ENCODE measurements at regions not wholly inside any gene's neighbourhood (a gene's known extent, or its start where the extent isn't known, plus 50 kb on each side); places are given as distances from the start of the nearest gene placed in this dataset.

GRCh38 chr7:17654940-17655339 lies 285.4 kb downstream of the SNX13 start:
- TF ChIP-seq ZNF274 (IDR thresholded peaks at IDR 0.05; ENCODE audit: low read depth, low read length): no peak
- H3K4me3 ChIP-seq (ENCODE audit: low read length): no peak overlapping the region

GRCh38 chr7:17659126-17659525 lies 281.2 kb downstream of the SNX13 start:
- TF ChIP-seq ZNF274 (IDR thresholded peaks at IDR 0.05; ENCODE audit: low read depth, low read length): no peak
- no peak overlapping the region for H3K4me3 ChIP-seq (ENCODE audit: low read length)

GRCh38 chr7:17660116-17660515 lies 280.2 kb downstream of the SNX13 start:
- no peak for TF ChIP-seq ZNF274 (IDR thresholded peaks at IDR 0.05; ENCODE audit: low read depth, low read length)
- H3K4me3 ChIP-seq (ENCODE audit: low read length): no peak overlapping the region

DNA sequence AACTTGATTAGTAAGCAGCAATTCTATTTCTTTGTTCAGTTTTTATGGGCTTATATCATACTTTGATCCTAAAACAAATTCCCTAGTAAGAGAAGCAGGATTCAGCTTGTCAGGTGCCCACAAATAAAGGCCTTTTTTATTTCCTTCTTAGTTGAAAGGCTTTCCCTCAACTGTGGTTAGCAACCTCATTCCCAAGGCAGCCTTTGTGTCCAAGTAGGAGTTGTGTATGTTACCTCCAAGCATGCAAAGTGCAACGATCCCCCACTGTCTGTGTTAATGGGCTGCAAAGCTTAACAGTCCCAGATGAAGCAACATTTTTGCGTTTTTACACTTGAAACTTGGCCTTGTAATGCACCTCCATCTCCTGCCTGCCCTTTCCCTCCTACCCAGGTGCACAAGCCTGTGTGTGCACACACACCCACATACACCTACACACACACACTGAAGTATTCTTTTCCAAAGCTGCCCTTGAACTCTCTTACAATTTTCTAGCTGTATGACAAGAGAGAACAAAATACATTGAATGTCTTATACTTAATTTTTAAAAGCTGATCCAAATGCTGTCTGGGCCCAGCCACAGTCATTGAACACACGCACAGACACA lies 278.2 kb downstream of the SNX13 start:
- H3K4me3 ChIP-seq (ENCODE audit: low read length): no peak overlapping the region
- TF ChIP-seq ZNF274 (IDR thresholded peaks at IDR 0.05; ENCODE audit: low read depth, low read length): no peak

- H3K4me3 ChIP-seq (ENCODE audit: low read length): no peak overlapping the region
- TF ChIP-seq ZNF274 (IDR thresholded peaks at IDR 0.05; ENCODE audit: low read depth, low read length): no peak
Observed at GRCh38 chr7:17663061-17663675, 277.1 kb downstream of the SNX13 start.

GRCh38 chr7:17665029-17665428 lies 275.3 kb downstream of the SNX13 start:
- TF ChIP-seq ZNF274 (IDR thresholded peaks at IDR 0.05; ENCODE audit: low read depth, low read length): no peak
- no peak overlapping the region for H3K4me3 ChIP-seq (ENCODE audit: low read length)

- no peak for TF ChIP-seq ZNF274 (IDR thresholded peaks at IDR 0.05; ENCODE audit: low read depth, low read length)
- H3K4me3 ChIP-seq (ENCODE audit: low read length): no peak overlapping the region
Observed at GRCh38 chr7:17668122-17668521, 272.2 kb downstream of the SNX13 start.

GRCh38 chr7:17669204-17669603 lies 271.1 kb downstream of the SNX13 start:
- TF ChIP-seq ZNF274 (IDR thresholded peaks at IDR 0.05; ENCODE audit: low read depth, low read length): no peak
- no peak overlapping the region for H3K4me3 ChIP-seq (ENCODE audit: low read length)

DNA sequence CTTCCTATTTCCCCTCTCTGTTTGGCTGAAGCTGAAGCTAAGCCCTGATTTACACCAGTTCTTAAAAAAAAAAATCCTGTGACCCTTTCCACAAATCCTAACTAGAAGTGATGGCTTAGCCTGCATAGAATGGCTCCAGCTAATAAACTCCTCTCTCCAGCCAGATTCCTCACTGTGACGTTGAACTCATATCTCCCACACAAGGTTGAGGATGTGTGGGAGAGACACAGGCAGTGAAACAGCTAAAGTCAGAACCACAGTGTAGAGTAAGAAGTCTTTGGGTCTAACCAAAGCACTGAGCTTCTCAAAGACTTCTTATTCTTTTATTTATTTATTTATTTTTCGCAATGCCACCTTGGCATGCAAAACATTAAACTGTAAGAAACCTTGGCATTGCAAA lies 268.3 kb downstream of the SNX13 start:
- no peak overlapping the region for H3K4me3 ChIP-seq (ENCODE audit: low read length)
- no peak for TF ChIP-seq ZNF274 (IDR thresholded peaks at IDR 0.05; ENCODE audit: low read depth, low read length)

- TF ChIP-seq ZNF274 (IDR thresholded peaks at IDR 0.05; ENCODE audit: low read depth, low read length): no peak
- H3K4me3 ChIP-seq (ENCODE audit: low read length): no peak overlapping the region
Observed at GRCh38 chr7:17672783-17673182, 267.5 kb downstream of the SNX13 start.

DNA sequence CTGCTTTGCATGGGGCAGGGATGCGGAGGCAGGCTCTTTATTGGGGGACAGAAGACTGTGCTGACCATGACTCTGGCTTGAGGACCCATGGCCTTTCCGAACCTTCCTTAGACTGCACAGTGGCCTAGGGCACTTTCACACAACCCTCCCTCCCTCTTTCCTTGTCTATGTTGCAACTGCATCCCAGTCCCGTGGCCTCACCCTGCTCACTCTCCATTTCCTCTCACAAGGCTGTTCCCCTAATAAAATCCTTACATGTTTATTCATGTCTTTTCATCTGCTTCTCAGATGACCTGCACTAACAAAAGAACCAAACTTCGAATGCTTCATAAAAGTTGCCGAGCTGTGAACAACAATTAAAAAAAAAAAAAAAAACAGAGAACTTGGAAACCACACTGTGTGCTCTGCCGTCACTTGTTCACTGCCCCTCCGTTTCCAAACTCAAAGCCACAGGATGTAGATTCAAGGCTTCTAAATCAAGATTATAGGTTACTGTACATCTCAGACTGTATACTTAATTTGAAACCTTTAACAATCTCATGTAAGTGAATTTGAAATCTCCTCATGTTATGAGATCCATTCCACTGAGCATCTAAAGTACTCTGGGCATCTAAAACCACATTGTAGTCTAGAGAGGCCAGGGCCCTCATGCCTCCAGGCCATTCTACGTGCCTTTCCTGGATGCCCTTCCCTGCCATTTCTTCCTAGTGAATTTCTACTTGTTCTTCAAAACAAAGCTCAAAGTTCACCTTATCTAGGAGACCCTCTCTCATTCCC lies 265.9 kb downstream of the SNX13 start:
- no peak overlapping the region for H3K4me3 ChIP-seq (ENCODE audit: low read length)
- TF ChIP-seq ZNF274 (IDR thresholded peaks at IDR 0.05; ENCODE audit: low read depth, low read length): no peak

DNA sequence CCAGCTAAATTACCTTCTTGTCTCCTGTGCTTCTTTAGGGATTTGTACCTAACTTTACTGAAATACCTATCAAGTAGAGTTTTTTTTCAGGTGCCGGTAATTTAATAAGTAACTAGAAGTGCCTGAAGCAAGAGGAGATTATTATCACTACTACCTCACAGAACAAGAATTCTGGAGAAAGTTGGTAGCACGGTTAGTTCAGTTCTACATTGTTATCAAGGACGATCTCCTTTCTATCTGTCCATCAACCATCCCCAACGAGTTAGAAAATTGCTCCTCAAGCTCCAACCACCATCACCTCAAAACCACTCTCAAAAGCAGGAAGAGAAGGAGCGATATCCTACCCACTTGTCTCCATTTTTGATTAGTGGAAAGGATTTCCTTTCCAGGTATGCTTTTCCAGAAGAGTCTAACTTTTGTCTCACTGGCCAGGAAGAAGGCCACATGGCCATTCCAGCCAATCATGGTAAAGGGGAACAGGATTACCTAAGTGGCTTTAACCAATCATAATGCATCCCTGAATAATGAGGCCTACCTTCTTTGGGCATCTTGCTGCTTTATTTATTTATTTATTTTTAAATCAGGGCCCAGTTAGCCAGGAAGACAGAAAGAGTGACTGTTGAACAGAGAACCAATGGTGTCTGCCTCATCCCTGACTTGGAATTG lies 265.2 kb downstream of the SNX13 start:
- no peak overlapping the region for H3K4me3 ChIP-seq (ENCODE audit: low read length)
- no peak for TF ChIP-seq ZNF274 (IDR thresholded peaks at IDR 0.05; ENCODE audit: low read depth, low read length)

GRCh38 chr7:17677408-17677807 lies 262.9 kb downstream of the SNX13 start:
- no peak for TF ChIP-seq ZNF274 (IDR thresholded peaks at IDR 0.05; ENCODE audit: low read depth, low read length)
- no peak overlapping the region for H3K4me3 ChIP-seq (ENCODE audit: low read length)

DNA sequence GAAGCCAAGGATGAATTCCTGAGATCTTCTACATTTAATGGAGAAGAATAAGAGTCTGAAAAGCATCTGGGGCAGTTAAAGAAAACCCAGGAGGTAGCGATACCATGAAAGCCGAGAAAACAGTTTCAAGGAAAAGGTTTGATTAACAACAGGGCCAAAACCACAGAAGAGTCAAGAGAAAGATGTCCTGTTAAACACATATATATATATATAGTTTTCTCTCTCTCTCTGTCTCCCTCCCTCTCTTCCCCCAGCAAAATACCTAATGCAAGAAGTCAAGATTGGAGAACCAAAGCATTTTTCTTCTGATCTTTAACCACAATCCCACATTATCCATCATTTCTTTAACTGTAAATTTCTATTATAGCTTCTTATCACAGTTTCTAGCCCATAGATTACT lies 261.4 kb downstream of the SNX13 start:
- H3K4me3 ChIP-seq (ENCODE audit: low read length): no peak overlapping the region
- TF ChIP-seq ZNF274 (IDR thresholded peaks at IDR 0.05; ENCODE audit: low read depth, low read length): no peak

DNA sequence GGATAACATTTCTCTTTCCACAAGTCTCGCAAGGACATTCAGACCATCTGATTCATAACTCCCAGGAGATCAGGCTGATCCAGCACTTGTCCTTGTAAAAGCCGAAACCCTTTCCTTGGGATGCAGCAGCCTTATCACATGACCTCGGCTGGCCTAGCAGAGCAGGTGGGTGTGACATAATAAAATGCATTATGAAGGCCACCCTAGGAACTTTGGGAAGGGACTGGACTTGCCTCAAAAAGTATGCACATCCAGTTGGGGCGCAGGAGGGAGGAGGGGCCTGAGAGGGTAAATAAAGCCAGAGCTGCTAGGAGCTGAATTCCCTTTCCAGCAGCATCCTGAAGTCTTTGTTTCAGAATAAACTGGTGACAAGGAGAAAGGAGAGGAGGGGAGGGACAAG lies 260.8 kb downstream of the SNX13 start:
- no peak for TF ChIP-seq ZNF274 (IDR thresholded peaks at IDR 0.05; ENCODE audit: low read depth, low read length)
- H3K4me3 ChIP-seq (ENCODE audit: low read length): no peak overlapping the region

Data from GM08714 (cell line).